KMS-11 (cell line): ENCODE measurements at regions not wholly inside any gene's neighbourhood (a gene's known extent, or its start where the extent isn't known, plus 50 kb on each side); places are given as distances from the start of the nearest gene placed in this dataset.

Source experiments
- H2AFZ ChIP-seq: fragments of 200-600 bp; sonication (generic); 2 replicates; pipeline ENCODE4 v1.6.1; 2016; ENCODE audit warnings: antibody characterized with exemption, mixed run types, low read depth
- H3K27ac ChIP-seq: fragments of 200-600 bp; sonication (generic); 2 replicates; pipeline ENCODE4 v1.6.1; 2016; ENCODE audit warnings: mild to moderate bottlenecking, mixed run types
- H3K27me3 ChIP-seq: fragments of 200-600 bp; sonication (generic); 2 replicates; pipeline ENCODE4 v1.6.1; 2017; ENCODE audit warnings: mild to moderate bottlenecking, low read depth, mixed run types, moderate library complexity; ENCODE audit not compliant: insufficient read depth
- H3K36me3 ChIP-seq: fragments of 200-600 bp; sonication (generic); 2 replicates; pipeline ENCODE4 v1.6.1; 2017; ENCODE audit warnings: mild to moderate bottlenecking, mixed run types; ENCODE audit not compliant: insufficient read depth
- H3K4me1 ChIP-seq: fragments of 200-600 bp; sonication (generic); 2 replicates; pipeline ENCODE4 v1.6.1; 2016; ENCODE audit warnings: mild to moderate bottlenecking, low read depth, mixed run types; ENCODE audit not compliant: poor library complexity, severe bottlenecking
- H3K4me2 ChIP-seq: fragments of 200-600 bp; sonication (generic); 2 replicates; pipeline ENCODE4 v1.7.0; 2016; ENCODE audit warnings: mild to moderate bottlenecking, mixed run types
- H3K4me3 ChIP-seq: fragments of 200-600 bp; sonication (generic); IDR thresholded peaks from 2 replicates; pipeline ENCODE4 v1.6.1; 2017; ENCODE audit warnings: low read depth, low read length, mixed read lengths; ENCODE audit not compliant: insufficient read depth
- H3K79me2 ChIP-seq: fragments of 200-600 bp; sonication (generic); 2 replicates; pipeline ENCODE4 v1.6.1; 2016; ENCODE audit warnings: low read depth, mixed run types; ENCODE audit not compliant: insufficient read depth
- H3K9ac ChIP-seq: fragments of 200-600 bp; sonication (generic); 2 replicates; pipeline ENCODE4 v1.6.1; 2016; ENCODE audit warnings: mild to moderate bottlenecking, mixed run types
- H4K20me1 ChIP-seq: fragments of 200-600 bp; sonication (generic); 2 replicates; pipeline ENCODE4 v1.6.1; 2016; ENCODE audit warnings: mild to moderate bottlenecking, mixed run types; ENCODE audit not compliant: insufficient read depth
- TF ChIP-seq, protein P1 (sequence below): fragments of 200-600 bp; sonication (generic); conservative IDR thresholded peaks from 2 replicates; pipeline ENCODE4 v1.6.1; 2017; ENCODE audit warnings: low read depth, mild to moderate bottlenecking, antibody characterized with exemption, low read length, moderate library complexity, mixed read lengths

DNA sequence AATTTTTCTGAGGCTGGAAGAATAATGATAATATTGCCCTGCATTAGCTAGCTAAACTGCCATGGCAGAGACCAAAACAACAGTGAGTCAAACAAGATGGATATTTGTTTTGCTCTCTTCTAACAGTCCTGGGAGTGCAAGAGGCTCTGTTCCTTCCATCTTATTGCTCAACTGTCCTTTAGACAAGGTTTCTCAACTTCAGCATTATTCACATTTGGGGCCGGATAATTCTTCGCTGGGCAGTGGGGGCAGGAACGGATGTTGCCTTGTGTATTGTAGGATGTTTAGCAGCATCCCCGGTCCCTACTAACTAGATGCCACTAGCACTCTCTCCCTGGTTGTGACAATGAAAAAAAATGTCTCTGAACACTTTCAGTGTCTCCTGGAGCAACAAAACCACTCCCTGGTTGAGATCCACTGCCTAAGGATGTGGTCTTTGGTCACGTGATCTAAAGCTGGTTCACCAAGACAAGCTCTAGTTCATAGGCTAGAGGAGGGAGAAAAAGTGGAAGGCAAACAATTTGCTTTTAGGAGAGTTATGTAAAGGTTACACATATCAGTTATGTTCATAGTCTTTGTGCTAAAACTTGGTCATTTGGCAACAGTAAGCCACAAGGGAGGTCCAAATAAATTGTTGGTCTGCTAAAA is 144.4 kb downstream of the PCTP start:
- no peaks in the 10 kb centered on the region for H4K20me1 ChIP-seq
- H3K27ac ChIP-seq, result no peak overlapping the region
- H3K79me2 ChIP-seq, result no peaks in the 10 kb centered on the region
- H3K36me3 ChIP-seq, result no peaks in the 10 kb centered on the region
- H3K27me3 ChIP-seq, result no peaks in the 10 kb centered on the region
- H3K4me1 ChIP-seq, result no peaks in the 10 kb centered on the region
- no peak overlapping the region for H3K4me3 ChIP-seq
- no peak overlapping the region for H2AFZ ChIP-seq
- no peak overlapping the region for H3K4me2 ChIP-seq
- TF ChIP-seq, protein P1, sequence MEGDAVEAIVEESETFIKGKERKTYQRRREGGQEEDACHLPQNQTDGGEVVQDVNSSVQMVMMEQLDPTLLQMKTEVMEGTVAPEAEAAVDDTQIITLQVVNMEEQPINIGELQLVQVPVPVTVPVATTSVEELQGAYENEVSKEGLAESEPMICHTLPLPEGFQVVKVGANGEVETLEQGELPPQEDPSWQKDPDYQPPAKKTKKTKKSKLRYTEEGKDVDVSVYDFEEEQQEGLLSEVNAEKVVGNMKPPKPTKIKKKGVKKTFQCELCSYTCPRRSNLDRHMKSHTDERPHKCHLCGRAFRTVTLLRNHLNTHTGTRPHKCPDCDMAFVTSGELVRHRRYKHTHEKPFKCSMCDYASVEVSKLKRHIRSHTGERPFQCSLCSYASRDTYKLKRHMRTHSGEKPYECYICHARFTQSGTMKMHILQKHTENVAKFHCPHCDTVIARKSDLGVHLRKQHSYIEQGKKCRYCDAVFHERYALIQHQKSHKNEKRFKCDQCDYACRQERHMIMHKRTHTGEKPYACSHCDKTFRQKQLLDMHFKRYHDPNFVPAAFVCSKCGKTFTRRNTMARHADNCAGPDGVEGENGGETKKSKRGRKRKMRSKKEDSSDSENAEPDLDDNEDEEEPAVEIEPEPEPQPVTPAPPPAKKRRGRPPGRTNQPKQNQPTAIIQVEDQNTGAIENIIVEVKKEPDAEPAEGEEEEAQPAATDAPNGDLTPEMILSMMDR, result no peak
- no peak overlapping the region for H3K9ac ChIP-seq

DNA sequence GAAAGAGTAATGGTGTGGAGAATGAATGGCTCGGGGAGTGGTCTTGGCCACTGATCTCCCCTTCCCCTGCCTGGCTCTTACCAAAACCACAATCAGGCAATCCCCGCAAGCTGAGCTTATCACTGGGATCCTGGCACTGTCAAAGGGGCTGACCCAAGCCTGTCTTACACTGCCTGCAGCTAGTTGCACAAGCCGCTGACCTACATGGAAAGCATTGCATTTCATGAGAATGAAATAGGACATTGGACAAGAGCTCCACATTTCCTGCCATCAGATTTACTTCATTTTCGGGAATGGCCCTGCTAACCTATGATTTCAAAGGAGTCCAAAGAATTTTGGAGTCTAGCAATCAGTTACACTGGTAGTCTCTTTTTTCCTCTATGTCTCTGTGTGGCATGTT is 146.4 kb downstream of the PCTP start:
- H3K79me2 ChIP-seq, result no peaks in the 10 kb centered on the region
- H3K27me3 ChIP-seq, result no peaks in the 10 kb centered on the region
- no peaks in the 10 kb centered on the region for H4K20me1 ChIP-seq
- TF ChIP-seq, protein P1, result no peak
- H3K4me2 ChIP-seq, result no peak overlapping the region
- H3K4me3 ChIP-seq, result no peak overlapping the region
- no peaks in the 10 kb centered on the region for H3K36me3 ChIP-seq
- no peak overlapping the region for H2AFZ ChIP-seq
- H3K9ac ChIP-seq, result no peak overlapping the region
- H3K27ac ChIP-seq, result no peak overlapping the region
- H3K4me1 ChIP-seq, result no peaks in the 10 kb centered on the region

DNA sequence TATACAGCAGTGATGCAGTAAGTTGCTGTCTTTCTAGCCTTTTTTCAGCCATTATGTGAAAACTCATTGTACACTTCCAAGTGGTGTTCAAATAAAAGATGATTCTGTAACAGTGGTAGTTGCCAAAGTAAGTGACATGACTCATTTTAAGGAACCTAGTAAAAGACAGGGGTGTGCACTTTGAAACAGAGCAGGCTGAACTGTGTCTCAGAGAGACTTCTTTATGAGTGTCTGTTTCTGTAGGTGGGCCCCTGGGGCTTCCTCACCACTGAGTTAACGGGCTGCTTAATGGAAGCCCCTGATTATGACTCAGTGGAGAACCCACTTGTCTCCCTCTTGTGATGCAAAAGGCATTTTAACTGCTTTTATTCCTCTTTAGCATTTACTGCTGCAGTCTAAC is 147.3 kb downstream of the PCTP start:
- TF ChIP-seq, protein P1, result no peak
- H3K36me3 ChIP-seq, result no peaks in the 10 kb centered on the region
- H4K20me1 ChIP-seq, result no peaks in the 10 kb centered on the region
- H3K27ac ChIP-seq, result no peak overlapping the region
- H3K9ac ChIP-seq, result no peak overlapping the region
- no peak overlapping the region for H3K4me3 ChIP-seq
- H3K4me2 ChIP-seq, result no peak overlapping the region
- no peaks in the 10 kb centered on the region for H3K4me1 ChIP-seq
- H3K79me2 ChIP-seq, result no peaks in the 10 kb centered on the region
- H2AFZ ChIP-seq, result no peak overlapping the region
- H3K27me3 ChIP-seq, result no peaks in the 10 kb centered on the region

DNA sequence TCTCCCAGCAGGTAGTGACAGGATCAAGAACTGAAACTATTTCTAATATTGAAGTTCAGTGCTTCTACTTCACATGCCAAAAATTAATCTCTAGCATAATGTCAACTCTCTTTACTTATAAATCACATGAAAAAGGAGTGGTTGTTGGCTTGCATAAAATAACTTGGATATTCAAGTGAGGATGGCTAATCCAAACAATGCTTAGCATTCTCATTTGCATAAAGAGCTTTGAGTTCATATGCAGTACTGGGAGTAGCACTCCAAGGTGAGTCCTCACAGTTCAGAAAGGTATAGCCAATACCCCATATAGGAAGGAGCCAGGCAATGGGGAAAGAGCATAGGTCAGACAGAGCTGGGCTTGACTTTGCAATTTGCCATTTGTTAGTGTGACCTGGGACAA is 149.3 kb downstream of the PCTP start:
- TF ChIP-seq, protein P1, result no peak

More for the DNA sequence above, 149.3 kb downstream of the PCTP start:
- no peak overlapping the region for H3K9ac ChIP-seq
- no peaks in the 10 kb centered on the region for H3K4me1 ChIP-seq
- no peak overlapping the region for H3K27ac ChIP-seq
- no peak overlapping the region for H3K4me2 ChIP-seq
- H3K36me3 ChIP-seq, result no peaks in the 10 kb centered on the region
- H3K4me3 ChIP-seq, result no peak overlapping the region
- no peaks in the 10 kb centered on the region for H3K79me2 ChIP-seq
- H3K27me3 ChIP-seq, result no peaks in the 10 kb centered on the region
- H2AFZ ChIP-seq, result no peak overlapping the region
- no peaks in the 10 kb centered on the region for H4K20me1 ChIP-seq
